A549 (cell line): ENCODE measurements at regions not wholly inside any gene's neighbourhood (a gene's known extent, or its start where the extent isn't known, plus 50 kb on each side); places are given as distances from the start of the nearest gene placed in this dataset.

Experiments
- ATAC-seq, 2 experiments: fragments of 200-7000 bp in 1 of 2; fragments of >200 bp in 1 of 2; cut with Nextera tagmentation in 1 of 2; cut with Tn5 transposase in 1 of 2; 3 replicates each; pipeline versions ENCODE4 v1.8.0 to v1.9.1; 2018 to 2020; ENCODE audit warnings: mild to moderate bottlenecking in 1 of 2, moderate library complexity in 1 of 2
- CTCF ChIA-PET: fragments of 300-600 bp; sonication (Branson Sonifier 250); formaldehyde crosslinking; extraction: SDS; loops from one replicate; lab custom pipeline; 2021; ENCODE audit warnings: antibody characterized with exemption, inconsistent platforms; lab: Yijun Ruan, JAX
- POLR2A ChIA-PET: fragments of 350-600 bp; formaldehyde crosslinking; extraction: SDS; loops from one replicate; lab custom pipeline; 2021; ENCODE audit warnings: antibody characterized with exemption, inconsistent platforms; lab: Yijun Ruan, JAX
- DNase-seq, 2 experiments: peaks; one replicate each; pipeline versions ENCODE4 v3.0.0 to v3.0.0-alpha.2; 2011 to 2016; ENCODE audit warnings: low read depth in 1 of 2, low spot score in 1 of 2
- FAIRE-seq: peaks from 2 replicates; lab custom pipeline; 2011; peaks lifted over from hg19 to GRCh38; lab: Jason Lieb, UNC
- H3K27ac ChIP-seq, 2 experiments: fragments of >200 bp; sonication (Bioruptor Twin); formaldehyde crosslinking; 3 replicates each; pipeline ENCODE4 v1.5.1; 2016 to 2017
- H3K4me1 ChIP-seq: fragments of >200 bp; sonication (Bioruptor Twin); formaldehyde crosslinking; 3 replicates; pipeline ENCODE4 v1.6.1; 2016
- H3K4me2 ChIP-seq: fragments of >200 bp; sonication (Bioruptor Twin); formaldehyde crosslinking; 3 replicates; pipeline ENCODE4 v1.6.1; 2016
- H3K4me3 ChIP-seq: fragments of >200 bp; sonication (Bioruptor Twin); formaldehyde crosslinking; 3 replicates; pipeline ENCODE4 v1.5.1; 2016
- H3K9me3 ChIP-seq: fragments of >200 bp; sonication (Bioruptor Twin); formaldehyde crosslinking; 3 replicates; pipeline ENCODE4 v1.6.1; 2016
- ATOH8 ChIP-seq: fragments of 250-450 bp; sonication (Bioruptor Pico); IDR thresholded peaks from 2 replicates; pipeline ENCODE4 v1.5.0; 2020; ENCODE audit warnings: low read depth, mild to moderate bottlenecking, moderate library complexity
- BHLHE40 ChIP-seq: IDR thresholded peaks from 2 replicates; pipeline ENCODE4 v1.6.1; 2012; ENCODE audit warnings: low read depth, low read length, inconsistent platforms
- CBX2 ChIP-seq: fragments of 200-600 bp; sonication (generic); IDR thresholded peaks from 2 replicates; pipeline ENCODE4 v1.6.1; 2016; ENCODE audit warnings: low read depth, mild to moderate bottlenecking, borderline replicate concordance
- CBX8 ChIP-seq: fragments of 200-600 bp; sonication (generic); IDR thresholded peaks from 2 replicates; pipeline ENCODE4 v1.6.1; 2016
- CHD2 ChIP-seq: fragments of 150-350 bp; IDR thresholded peaks from 2 replicates; pipeline ENCODE4 v1.6.1; 2014; ENCODE audit warnings: low read length; ENCODE audit not compliant: partially characterized antibody
- CTCF ChIP-seq: fragments of >200 bp; sonication (Bioruptor Twin); formaldehyde crosslinking; IDR thresholded peaks from 3 replicates; pipeline ENCODE4 v1.5.1; 2016
- EHMT2 ChIP-seq: fragments of 200-600 bp; sonication (generic); IDR thresholded peaks from 2 replicates; pipeline ENCODE4 v1.6.1; 2016; ENCODE audit warnings: antibody characterized with exemption, low read depth, mild to moderate bottlenecking, moderate library complexity
- ELK1 ChIP-seq: fragments of 150-350 bp; IDR thresholded peaks from 2 replicates; pipeline ENCODE4 v1.6.1; 2014; ENCODE audit warnings: low read depth, mild to moderate bottlenecking, low read length
- EP300 ChIP-seq, 2 experiments: fragments of >200 bp; sonication (Bioruptor Twin); formaldehyde crosslinking; IDR thresholded peaks; 2 replicates in 1 of 2; 3 replicates in 1 of 2; pipeline ENCODE4 v1.6.1; 2016 to 2017
- FOXS1 ChIP-seq: fragments of 250-450 bp; sonication (Bioruptor Pico); IDR thresholded peaks from 2 replicates; pipeline ENCODE4 v1.5.0; 2020; ENCODE audit warnings: mild to moderate bottlenecking, moderate library complexity
- HDAC2 ChIP-seq: fragments of 200-600 bp; sonication (generic); IDR thresholded peaks from 2 replicates; pipeline ENCODE4 v1.6.1; 2016
- HOXB13 ChIP-seq: fragments of 250-450 bp; sonication (Bioruptor Pico); IDR thresholded peaks from 2 replicates; pipeline ENCODE4 v1.5.0; 2020; ENCODE audit warnings: low read depth, mild to moderate bottlenecking, moderate library complexity
- HOXB5 ChIP-seq: fragments of 250-450 bp; sonication (Bioruptor Pico); IDR thresholded peaks from 2 replicates; pipeline ENCODE4 v1.5.0; 2020; ENCODE audit warnings: mild to moderate bottlenecking, moderate library complexity
- JUN ChIP-seq, 2 experiments: fragments of >200 bp; sonication (Bioruptor Twin); formaldehyde crosslinking; IDR thresholded peaks; 2 replicates in 1 of 2; 3 replicates in 1 of 2; pipeline ENCODE4 v1.6.1; 2016 to 2017
- JUNB ChIP-seq: fragments of >200 bp; sonication (Bioruptor Twin); formaldehyde crosslinking; IDR thresholded peaks from 2 replicates; pipeline ENCODE4 v1.6.1; 2016
- KDM5A ChIP-seq: fragments of 200-600 bp; sonication (generic); IDR thresholded peaks from 2 replicates; pipeline ENCODE4 v1.6.1; 2016; ENCODE audit warnings: antibody characterized with exemption, mild to moderate bottlenecking
- MAZ ChIP-seq: fragments of 150-350 bp; IDR thresholded peaks from 2 replicates; pipeline ENCODE4 v1.6.1; 2014; ENCODE audit warnings: antibody characterized with exemption, low read depth, low read length, borderline replicate concordance
- NFE2L2 ChIP-seq: fragments of 150-350 bp; conservative IDR thresholded peaks from 2 replicates; pipeline ENCODE4 v1.6.1; 2014; ENCODE audit warnings: low read length
- POLR2A ChIP-seq: IDR thresholded peaks from 2 replicates; pipeline ENCODE4 v1.6.1; 2012; ENCODE audit warnings: mild to moderate bottlenecking, low read length
- POLR2AphosphoS2 ChIP-seq: conservative IDR thresholded peaks from 2 replicates; pipeline ENCODE4 v1.6.1; 2012; ENCODE audit warnings: low read length, improper control_type of control experiment, inconsistent platforms
- RARB ChIP-seq: fragments of 250-450 bp; sonication (Bioruptor Pico); IDR thresholded peaks from 2 replicates; pipeline ENCODE4 v1.8.0; 2021; ENCODE audit warnings: mild to moderate bottlenecking, moderate library complexity
- RCOR1 ChIP-seq: fragments of 150-350 bp; IDR thresholded peaks from 2 replicates; pipeline ENCODE4 v1.6.1; 2014; ENCODE audit warnings: antibody characterized with exemption, low read length, low read depth
- RNF2 ChIP-seq: fragments of 200-600 bp; sonication (generic); IDR thresholded peaks from 2 replicates; pipeline ENCODE4 v1.6.1; 2016; ENCODE audit warnings: low read depth, mild to moderate bottlenecking, antibody characterized with exemption, moderate library complexity, borderline replicate concordance
- TP53 ChIP-seq: fragments of 250-450 bp; sonication (Bioruptor Pico); IDR thresholded peaks from 2 replicates; pipeline ENCODE4 v1.5.0; 2021; ENCODE audit warnings: mild to moderate bottlenecking, moderate library complexity
- USF2 ChIP-seq: fragments of 450-650 bp; IDR thresholded peaks from 2 replicates; pipeline ENCODE4 v1.6.1; 2014; ENCODE audit warnings: antibody characterized with exemption
- ZC3H11A ChIP-seq: fragments of 450-650 bp; IDR thresholded peaks from 2 replicates; pipeline ENCODE4 v1.6.1; 2014; ENCODE audit warnings: antibody characterized with exemption, mild to moderate bottlenecking
- ZFP36 ChIP-seq: fragments of 450-650 bp; IDR thresholded peaks from 2 replicates; pipeline ENCODE4 v1.6.1; 2014; ENCODE audit warnings: borderline replicate concordance; ENCODE audit not compliant: partially characterized antibody
- ZSCAN20 ChIP-seq: fragments of 250-450 bp; sonication (Bioruptor Pico); IDR thresholded peaks from 2 replicates; pipeline ENCODE4 v1.8.0; 2022; ENCODE audit warnings: mild to moderate bottlenecking, moderate library complexity
- WGBS: methylation state at CpG from one replicate; pipeline ENCODE4 v1.1.6; 2017; ENCODE audit errors: missing lambda C conversion rate; 5-methylcytosine and 5-hydroxymethylcytosine counted together
- TF ChIP-seq, protein P1 (sequence below): fragments of 250-450 bp; sonication (Bioruptor Pico); IDR thresholded peaks from 2 replicates; pipeline ENCODE4 v1.5.0; 2021; ENCODE audit warnings: mild to moderate bottlenecking, moderate library complexity, borderline replicate concordance

GRCh38 chr13:40137400-40137799, 481.9 kb downstream of the COG6 start:
- FAIRE-seq (no peak), ATAC-seq (no peak), DNase-seq (no peak)
- TF ChIP-seq ZFP36 (no peak), KDM5A (no peak), JUNB (no peak), NFE2L2 (no peak), POLR2AphosphoS2 (no peak), HOXB5 (no peak), CTCF (no peak), CBX8 (no peak), ZC3H11A (no peak), USF2 (no peak), POLR2A (no peak), MAZ (no peak), RNF2 (no peak), CBX2 (no peak), ELK1 (no peak)
- TF ChIP-seq, protein P1, sequence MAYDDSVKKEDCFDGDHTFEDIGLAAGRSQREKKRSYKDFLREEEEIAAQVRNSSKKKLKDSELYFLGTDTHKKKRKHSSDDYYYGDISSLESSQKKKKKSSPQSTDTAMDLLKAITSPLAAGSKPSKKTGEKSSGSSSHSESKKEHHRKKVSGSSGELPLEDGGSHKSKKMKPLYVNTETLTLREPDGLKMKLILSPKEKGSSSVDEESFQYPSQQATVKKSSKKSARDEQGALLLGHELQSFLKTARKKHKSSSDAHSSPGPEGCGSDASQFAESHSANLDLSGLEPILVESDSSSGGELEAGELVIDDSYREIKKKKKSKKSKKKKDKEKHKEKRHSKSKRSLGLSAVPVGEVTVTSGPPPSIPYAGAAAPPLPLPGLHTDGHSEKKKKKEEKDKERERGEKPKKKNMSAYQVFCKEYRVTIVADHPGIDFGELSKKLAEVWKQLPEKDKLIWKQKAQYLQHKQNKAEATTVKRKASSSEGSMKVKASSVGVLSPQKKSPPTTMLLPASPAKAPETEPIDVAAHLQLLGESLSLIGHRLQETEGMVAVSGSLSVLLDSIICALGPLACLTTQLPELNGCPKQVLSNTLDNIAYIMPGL (CRISPR knock-in tag): no peak
- WGBS: 82% methylated on average over 5 of the region's 6 CpGs
- H3K4me1 ChIP-seq: no peaks in the 10 kb centered on the region
- H3K27ac ChIP-seq: no peak overlapping the region
- H3K9me3 ChIP-seq: no peaks in the 10 kb centered on the region
- no peak overlapping the region for H3K4me3 ChIP-seq
- POLR2A ChIA-PET: no interaction called here
- no peak overlapping the region for H3K4me2 ChIP-seq
- CTCF ChIA-PET: interaction anchor here (1.0 to 2.1 kb wide), 2 partner anchors 9 to 25 kb away, joined by 3 to 5 read pairs; no protein-coding TSS in a partner anchor

DNA sequence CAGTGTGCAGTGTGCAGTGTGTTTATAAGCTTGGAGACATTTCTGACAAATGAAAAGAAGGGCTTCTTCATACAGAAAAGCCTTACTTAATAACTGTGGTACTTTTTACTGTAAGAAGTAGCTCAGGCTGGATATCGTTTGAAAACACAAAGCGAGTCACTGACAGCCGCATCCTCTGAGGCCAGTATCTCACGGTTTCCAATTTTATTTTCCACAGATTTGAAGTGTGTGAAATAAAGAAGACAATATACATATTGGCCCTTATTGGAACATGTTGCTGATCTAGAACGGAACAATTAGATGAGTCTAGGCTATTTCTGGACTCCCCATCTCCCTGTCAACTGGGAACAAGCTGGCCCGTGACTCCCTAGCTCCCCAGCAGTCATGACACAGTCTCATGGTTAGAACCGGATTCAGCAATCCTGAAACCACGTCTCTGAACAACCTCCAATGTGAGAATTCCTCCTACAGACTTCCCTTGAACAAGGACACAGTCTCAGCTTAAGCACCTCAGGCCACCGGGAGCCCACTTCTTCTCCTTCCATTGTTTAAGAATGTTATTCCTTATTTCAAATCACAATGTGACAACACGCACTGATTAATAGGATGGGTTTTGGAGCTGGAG, 484.5 kb downstream of the COG6 start:
- 51% methylated on average over 10 of the region's 10 CpGs for whole genome bisulfite sequencing
- TF ChIP-seq, protein P1 (CRISPR knock-in tag): no peak
- TF ChIP-seq JUNB (no peak), ATOH8 (CRISPR knock-in tag) (no peak), RNF2 (no peak), ZC3H11A (no peak), TP53 (CRISPR knock-in tag) (no peak), JUN (IDR thresholded peaks at IDR 0.05) (no peak), FOXS1 (CRISPR knock-in tag) (no peak), BHLHE40 (no peak), HOXB13 (CRISPR knock-in tag) (no peak), POLR2AphosphoS2 (no peak), ZSCAN20 (CRISPR knock-in tag) (no peak), RARB (CRISPR knock-in tag) (no peak), HDAC2 (no peak), CHD2 (no peak), EHMT2 (no peak), USF2 (no peak), NFE2L2 (no peak), RCOR1 (no peak), EP300 (IDR thresholded peaks at IDR 0.05) (no peak)

More for the DNA sequence above, 484.5 kb downstream of the COG6 start:
- ATAC-seq (no peak), DNase-seq (no peak), FAIRE-seq (no peak)
- ChIA-PET CTCF (no interaction called here), POLR2A (no interaction called here)
- Histone ChIP-seq H3K4me3 (no peak overlapping the region), H3K27ac (no peak overlapping the region), H3K9me3 (no peaks in the 10 kb centered on the region), H3K4me2 (no peak overlapping the region), H3K4me1 (no peaks in the 10 kb centered on the region)
